ENCODE measurements at regions not wholly inside any gene's neighbourhood (a gene's known extent, or its start where the extent isn't known, plus 50 kb on each side); places are given as distances from the start of the nearest gene placed in this dataset.

GRCh38 chr6:23688650-23689049, 437.4 kb upstream of the NRSN1 start:
- H3K27ac Mint-ChIP-seq = no peak overlapping the region
- no peak overlapping the region for H3K4me3 Mint-ChIP-seq
- no peak for DNase-seq (ENCODE audit: low spot score)
- CTCF ChIA-PET = no interaction called here
- H3K4me1 Mint-ChIP-seq = peaks cover 13% of the 10 kb centered on the region
- peaks cover 4% of the 10 kb centered on the region; the same call in 1 of the 2 replicates for H3K9me3 Mint-ChIP-seq
- TF ChIP-seq ZNF396 (CRISPR knock-in tag; IDR thresholded peaks at IDR 0.05; ENCODE audit: borderline replicate concordance) (no peak), USF1 (CRISPR knock-in tag; IDR thresholded peaks at IDR 0.05) (no peak), SMAD4 (CRISPR knock-in tag; IDR thresholded peaks at IDR 0.05) (no peak), USF2 (CRISPR knock-in tag; IDR thresholded peaks at IDR 0.05) (no peak), ZNF281 (CRISPR knock-in tag; IDR thresholded peaks at IDR 0.05) (no peak), STAT6 (CRISPR knock-in tag; conservative IDR thresholded peaks at IDR 0.05; ENCODE audit: low read depth) (no peak), SP1 (CRISPR knock-in tag; conservative IDR thresholded peaks at IDR 0.05) (no peak), ZNF671 (CRISPR knock-in tag; IDR thresholded peaks at IDR 0.05) (no peak), ZBTB21 (CRISPR knock-in tag; IDR thresholded peaks at IDR 0.05; ENCODE audit: borderline replicate concordance) (no peak), TEAD1 (CRISPR knock-in tag; IDR thresholded peaks at IDR 0.05) (no peak), NFYB (CRISPR knock-in tag; conservative IDR thresholded peaks at IDR 0.05; ENCODE audit: low read depth) (no peak), IRF1 (CRISPR knock-in tag; IDR thresholded peaks at IDR 0.05) (no peak), GTF2I (CRISPR knock-in tag; conservative IDR thresholded peaks at IDR 0.05) (no peak), SOX15 (CRISPR knock-in tag; IDR thresholded peaks at IDR 0.05) (no peak), JUN (CRISPR knock-in tag; IDR thresholded peaks at IDR 0.05) (no peak), ZNF263 (CRISPR knock-in tag; IDR thresholded peaks at IDR 0.05; ENCODE audit: low read depth) (no peak), FOXK1 (CRISPR knock-in tag; IDR thresholded peaks at IDR 0.05) (no peak), E2F4 (CRISPR knock-in tag; IDR thresholded peaks at IDR 0.05; ENCODE audit: borderline replicate concordance, low read depth) (no peak), NFATC4 (CRISPR knock-in tag; IDR thresholded peaks at IDR 0.05) (no peak), AFF4 (CRISPR knock-in tag; IDR thresholded peaks at IDR 0.05; ENCODE audit: borderline replicate concordance) (no peak)
- H3K36me3 Mint-ChIP-seq = no peaks in the 10 kb centered on the region
- ATAC-seq = no peak
- no peaks in the 10 kb centered on the region for H3K27me3 Mint-ChIP-seq (ENCODE audit: low read depth)
- POLR2A ChIA-PET = no interaction called here
